IMR-90 (cell line): ENCODE measurements at regions not wholly inside any gene's neighbourhood (a gene's known extent, or its start where the extent isn't known, plus 50 kb on each side); places are given as distances from the start of the nearest gene placed in this dataset.

ENCODE experiments used
- ATAC-seq: fragments of 200-7000 bp; cut with Tn5 transposase; 2 replicates; pipeline ENCODE4 v1.9.1; 2020; ENCODE audit warnings: low read depth, mild to moderate bottlenecking, moderate library complexity
- BruUV-seq: library from RNA; stranded (reverse); fragments of 400-500 nt; replicated peaks from 2 replicates; lab custom pipeline; 2021; lab: Mats Ljungman, UMichigan
- CTCF ChIA-PET: fragments of 300-600 bp; formaldehyde crosslinking; extraction: SDS; loops from one replicate; lab custom pipeline; 2021; ENCODE audit warnings: antibody characterized with exemption; lab: Yijun Ruan, JAX
- POLR2A ChIA-PET: fragments of 300-600 bp; sonication (Branson Sonifier 250); formaldehyde crosslinking; loops from one replicate; lab custom pipeline; 2022; ENCODE audit warnings: antibody characterized with exemption; ENCODE audit not compliant: unreplicated experiment; lab: Charles Lee
- DNase-seq: peaks from one replicate; pipeline ENCODE4 v3.0.0; 2013
- H2AFZ ChIP-seq: replicated peaks from 2 replicates; pipeline ENCODE3; 2013; ENCODE audit warnings: low read length, mild to moderate bottlenecking; ENCODE audit not compliant: poor library complexity
- H2AK5ac ChIP-seq: 2 replicates; pipeline ENCODE4 v1.6.1; 2013; ENCODE audit warnings: low read depth, low read length, inconsistent platforms
- H2AK9ac ChIP-seq: replicated peaks from 2 replicates; pipeline ENCODE3; 2013; ENCODE audit warnings: mild to moderate bottlenecking, low read depth, low read length, moderate library complexity; ENCODE audit not compliant: poor library complexity
- H2BK120ac ChIP-seq: 2 replicates; pipeline ENCODE4 v1.6.1; 2013; ENCODE audit warnings: low read depth, low read length, inconsistent platforms
- H2BK15ac ChIP-seq: 3 replicates; pipeline ENCODE4 v1.6.1; 2013; ENCODE audit warnings: low read depth, low read length, inconsistent platforms
- H2BK20ac ChIP-seq: 2 replicates; pipeline ENCODE4 v1.6.1; 2013; ENCODE audit warnings: low read depth, mild to moderate bottlenecking, inconsistent platforms, low read length, moderate library complexity
- H2BK5ac ChIP-seq: 2 replicates; pipeline ENCODE4 v1.6.1; 2013; ENCODE audit warnings: mild to moderate bottlenecking, low read depth, low read length, inconsistent platforms; ENCODE audit not compliant: poor library complexity, severe bottlenecking
- H3K14ac ChIP-seq: replicated peaks from 2 replicates; pipeline ENCODE4 v1.6.1; 2013; ENCODE audit warnings: low read depth, low read length, inconsistent platforms
- H3K18ac ChIP-seq: 2 replicates; pipeline ENCODE4 v1.6.1; 2013; ENCODE audit warnings: low read depth, low read length, control low read depth
- H3K23ac ChIP-seq: 2 replicates; pipeline ENCODE4 v1.6.1; 2013; ENCODE audit warnings: low read depth, low read length, inconsistent platforms
- H3K27ac ChIP-seq: 2 replicates; pipeline ENCODE4 v1.5.1; 2013; ENCODE audit warnings: mild to moderate bottlenecking, control low read depth, low read length; ENCODE audit not compliant: insufficient read depth
- H3K27me3 ChIP-seq: 2 replicates; pipeline ENCODE4 v1.6.1; 2013; ENCODE audit warnings: low read length; ENCODE audit not compliant: control insufficient read depth, insufficient read depth
- H3K36me3 ChIP-seq: 2 replicates; pipeline ENCODE4 v1.6.1; 2013; ENCODE audit warnings: low read length, mixed read lengths; ENCODE audit not compliant: control insufficient read depth, insufficient read depth
- H3K4ac ChIP-seq: 2 replicates; pipeline ENCODE4 v1.6.1; 2013; ENCODE audit warnings: low read depth, low read length, inconsistent platforms
- H3K4me1 ChIP-seq: 2 replicates; pipeline ENCODE4 v1.6.1; 2013; ENCODE audit warnings: low read length, mixed read lengths; ENCODE audit not compliant: control insufficient read depth, insufficient read depth
- H3K4me2 ChIP-seq: 2 replicates; pipeline ENCODE4 v1.6.1; 2013; ENCODE audit warnings: low read depth, mild to moderate bottlenecking, control low read depth, low read length, moderate library complexity
- H3K4me3 ChIP-seq: 2 replicates; pipeline ENCODE4 v1.5.1; 2013; ENCODE audit warnings: low read depth, mild to moderate bottlenecking, control low read depth, low read length, moderate library complexity; ENCODE audit not compliant: insufficient read depth
- H3K56ac ChIP-seq: 2 replicates; pipeline ENCODE4 v1.6.1; 2013; ENCODE audit warnings: low read length, inconsistent platforms; ENCODE audit not compliant: insufficient read depth; ENCODE audit errors: extremely low read depth
- H3K79me1 ChIP-seq, 2 experiments: 2 replicates each; pipeline ENCODE4 v1.6.1; 2013; ENCODE audit warnings: low read length in 2 of 2, inconsistent platforms in 1 of 2, low read depth in 1 of 2
- H3K9ac ChIP-seq: 2 replicates; pipeline ENCODE4 v1.6.1; 2013; ENCODE audit warnings: low read depth, low read length, control low read depth
- H3K9me1 ChIP-seq: 2 replicates; pipeline ENCODE4 v1.6.1; 2013; ENCODE audit warnings: low read length, inconsistent platforms; ENCODE audit not compliant: insufficient read depth
- H3K9me3 ChIP-seq: 2 replicates; pipeline ENCODE4 v1.6.1; 2013; ENCODE audit warnings: low read length; ENCODE audit not compliant: control insufficient read depth, insufficient read depth
- H4K20me1 ChIP-seq: 2 replicates; pipeline ENCODE4 v1.6.1; 2013; ENCODE audit warnings: low read length, inconsistent platforms; ENCODE audit not compliant: insufficient read depth
- H4K5ac ChIP-seq: 2 replicates; pipeline ENCODE4 v1.6.1; 2013; ENCODE audit warnings: mild to moderate bottlenecking, low read depth, low read length, control low read depth
- H4K8ac ChIP-seq, 2 experiments: 2 replicates each; pipeline ENCODE4 v1.6.1; 2013; ENCODE audit warnings: low read depth in 2 of 2, low read length in 2 of 2, control low read depth in 1 of 2, inconsistent platforms in 1 of 2
- H4K91ac ChIP-seq: 2 replicates; pipeline ENCODE4 v1.6.1; 2013; ENCODE audit warnings: low read depth, low read length, inconsistent platforms; ENCODE audit not compliant: insufficient read depth
- MAZ ChIP-seq: IDR thresholded peaks from 2 replicates; pipeline ENCODE4 v1.6.1; 2012; ENCODE audit warnings: low read depth, mild to moderate bottlenecking, low read length, improper control_type of control experiment, moderate library complexity, borderline replicate concordance
- WGBS, 2 experiments: methylation state at CpG; one replicate each; pipeline versions ENCODE4 v1.1.5 to v1.1.7; 2013; ENCODE audit warnings: missing lambda C conversion rate in 2 of 2; ENCODE audit not compliant: insufficient read length in 1 of 2; ENCODE audit errors: extremely low coverage in 2 of 2; 5-methylcytosine and 5-hydroxymethylcytosine counted together
- dilution Hi-C: fragments of 300-500 bp; cut with HindIII; formaldehyde crosslinking; loops from one replicate; pipeline ENCODE4 v1.14.3; 2018; ENCODE audit warnings: low sequenced_read_pairs; ENCODE audit not compliant: unreplicated experiment
- in situ Hi-C: fragments of 300-500 bp; cut with MboI; formaldehyde crosslinking; loops from 3 replicates; pipeline ENCODE4 v1.14.3; 2019; ENCODE audit warnings: low sequenced_read_pairs, inconsistent platforms, mixed read lengths
- intact Hi-C: fragments of 100-400 bp; cut with micrococcal nuclease; formaldehyde crosslinking; loops from 2 replicates; pipeline ENCODE4 v1.10.0; 2022

DNA sequence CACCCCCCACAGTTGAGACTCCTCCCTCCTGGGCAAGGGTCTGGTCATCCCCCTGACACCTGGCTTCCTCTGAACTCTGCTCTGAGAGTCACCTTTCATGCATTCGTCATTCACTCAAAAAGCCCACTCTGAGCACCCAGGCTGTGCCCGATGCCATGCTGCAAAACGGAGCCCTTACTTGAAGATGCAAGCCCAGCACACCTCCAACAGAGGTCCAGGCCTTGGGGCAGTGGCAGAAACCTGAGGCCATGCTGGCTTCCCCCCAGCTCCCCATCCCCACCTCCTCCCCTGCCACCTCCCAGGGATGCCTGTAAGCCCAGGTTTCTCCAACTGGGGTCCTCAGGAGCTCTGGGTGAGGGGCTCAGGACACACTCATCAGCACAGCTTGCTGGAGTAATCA, 67.7 kb upstream of the TNRC6C start:
- no peaks in the 10 kb centered on the region; the same call in 1 of the 2 replicates for H4K20me1 ChIP-seq
- H4K8ac ChIP-seq = no peak overlapping the region
- no peak overlapping the region for H2AK5ac ChIP-seq
- no peak overlapping the region for H2AFZ ChIP-seq
- TF ChIP-seq MAZ = no peak
- H3K4me2 ChIP-seq = no peak overlapping the region
- H3K27me3 ChIP-seq = peaks cover 48% of the 10 kb centered on the region
- no peak overlapping the region for H4K5ac ChIP-seq
- no peak overlapping the region for H3K23ac ChIP-seq
- ChIA-PET POLR2A (no interaction called here), CTCF (no interaction called here)
- 80% methylated on average over 1 of the region's 3 CpGs; no CpG with 5 or more reads in 1 of the 2 experiments for WGBS, 2 experiments
- H3K18ac ChIP-seq = no peak overlapping the region
- intact Hi-C loops (no loop called here), in situ Hi-C loops (no loop called here), dilution Hi-C loops (no loop called here)
- no peaks in the 10 kb centered on the region for H3K9me1 ChIP-seq
- no peaks in the 10 kb centered on the region for H3K4me1 ChIP-seq
- no peak overlapping the region for H2BK5ac ChIP-seq
- ATAC-seq = no peak
- H3K56ac ChIP-seq = no peak overlapping the region
- no peak overlapping the region for H3K4ac ChIP-seq
- H2BK20ac ChIP-seq = no peak overlapping the region
- H2AK9ac ChIP-seq = no peak overlapping the region
- H3K14ac ChIP-seq = no peak overlapping the region
- no peaks in the 10 kb centered on the region for H3K36me3 ChIP-seq
- H3K9ac ChIP-seq = no peak overlapping the region
- H2BK120ac ChIP-seq = no peak overlapping the region
- H3K79me1 ChIP-seq = no peaks in the 10 kb centered on the region
- H2BK15ac ChIP-seq = no peak overlapping the region
- no peak overlapping the region for H4K91ac ChIP-seq
- H3K9me3 ChIP-seq = no peaks in the 10 kb centered on the region
- no peak overlapping the region for H3K27ac ChIP-seq
- BruUV-seq = no TSS peak
- DNase-seq = no peak
- H3K4me3 ChIP-seq = no peak overlapping the region
